ENCODE measurements at regions not wholly inside any gene's neighbourhood (a gene's known extent, or its start where the extent isn't known, plus 50 kb on each side); places are given as distances from the start of the nearest gene placed in this dataset.

- no peak for TF ChIP-seq CTCF (IDR thresholded peaks at IDR 0.05; ENCODE audit: low read depth, low read length)
- Histone ChIP-seq H3K27ac (no peak overlapping the region), H3K27me3 (no peaks in the 10 kb centered on the region), H3K4me3 (no peak overlapping the region), H3K9me3 (ENCODE audit: low read depth) (no peaks in the 10 kb centered on the region), H3K4me1 (ENCODE audit: low read depth) (no peaks in the 10 kb centered on the region), H3K36me3 (no peaks in the 10 kb centered on the region)
- no peak for DNase-seq (ENCODE audit: low read depth in 1 of 2, low spot score in 1 of 2)
Observed at GRCh38 chr9:111237447-111237846, 92.6 kb downstream of the OR2K2 start.

GRCh38 chr9:111236332-111236731 is 93.7 kb downstream of the OR2K2 start:
- DNase-seq (ENCODE audit: low read depth in 1 of 2, low spot score in 1 of 2): peak in 1 of 2 donors; percentile 6
- Histone ChIP-seq H3K27ac (no peak overlapping the region), H3K4me1 (ENCODE audit: low read depth) (no peaks in the 10 kb centered on the region), H3K36me3 (no peaks in the 10 kb centered on the region), H3K4me3 (no peak overlapping the region), H3K9me3 (ENCODE audit: low read depth) (no peaks in the 10 kb centered on the region), H3K27me3 (no peaks in the 10 kb centered on the region)
- TF ChIP-seq CTCF (IDR thresholded peaks at IDR 0.05; ENCODE audit: low read depth, low read length): no peak

- Histone ChIP-seq H3K4me3 (no peak overlapping the region), H3K27me3 (no peaks in the 10 kb centered on the region), H3K36me3 (no peaks in the 10 kb centered on the region), H3K4me1 (ENCODE audit: low read depth) (no peaks in the 10 kb centered on the region), H3K9me3 (ENCODE audit: low read depth) (no peaks in the 10 kb centered on the region), H3K27ac (no peak overlapping the region)
- no peak for DNase-seq (ENCODE audit: low read depth in 1 of 2, low spot score in 1 of 2)
- no peak for TF ChIP-seq CTCF (IDR thresholded peaks at IDR 0.05; ENCODE audit: low read depth, low read length)
Observed at GRCh38 chr9:111233963-111234362, 96.1 kb downstream of the OR2K2 start.

- no peaks in the 10 kb centered on the region for H3K4me1 ChIP-seq (ENCODE audit: low read depth)
- TF ChIP-seq CTCF (IDR thresholded peaks at IDR 0.05; ENCODE audit: low read depth, low read length): no peak
- H3K4me3 ChIP-seq: no peak overlapping the region
- no peaks in the 10 kb centered on the region for H3K27me3 ChIP-seq
- H3K9me3 ChIP-seq (ENCODE audit: low read depth): no peaks in the 10 kb centered on the region
- H3K27ac ChIP-seq: no peak overlapping the region
- H3K36me3 ChIP-seq: no peaks in the 10 kb centered on the region
- DNase-seq (ENCODE audit: low read depth in 1 of 2, low spot score in 1 of 2): peak in 1 of 2 donors; percentile 5
Observed at GRCh38 chr9:111232997-111233790, 96.8 kb downstream of the OR2K2 start.

- Histone ChIP-seq H3K27ac (no peak overlapping the region), H3K9me3 (ENCODE audit: low read depth) (no peaks in the 10 kb centered on the region), H3K4me1 (ENCODE audit: low read depth) (no peaks in the 10 kb centered on the region), H3K36me3 (no peaks in the 10 kb centered on the region), H3K4me3 (no peak overlapping the region), H3K27me3 (no peaks in the 10 kb centered on the region)
- TF ChIP-seq CTCF (IDR thresholded peaks at IDR 0.05; ENCODE audit: low read depth, low read length): no peak
- DNase-seq (ENCODE audit: low read depth in 1 of 2, low spot score in 1 of 2): no peak
Observed at GRCh38 chr9:111231801-111232580, 98.0 kb downstream of the OR2K2 start.

Data from cardiac muscle cell (in vitro differentiated cells and primary cell).